ENCODE measurements at regions not wholly inside any gene's neighbourhood (a gene's known extent, or its start where the extent isn't known, plus 50 kb on each side); places are given as distances from the start of the nearest gene placed in this dataset.

DNA sequence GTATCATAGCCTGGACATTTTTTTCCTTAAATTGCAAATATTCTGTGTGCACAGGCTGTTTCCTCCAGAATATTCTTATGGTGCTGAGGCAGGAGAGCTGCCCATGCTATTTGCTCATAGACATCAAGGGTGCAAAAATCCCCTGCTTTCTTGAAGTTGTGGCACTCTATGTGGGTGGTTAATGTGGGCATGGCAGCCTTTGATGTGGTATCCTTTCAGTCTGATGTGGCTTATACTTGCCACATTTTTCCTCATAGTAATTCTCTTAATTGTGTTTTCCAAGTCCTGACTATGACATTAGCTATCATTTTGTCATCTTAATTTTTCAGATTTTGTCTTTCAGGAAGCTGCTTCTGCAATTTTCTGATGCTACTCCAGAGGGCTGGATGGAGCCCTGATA, 353.3 kb downstream of the YTHDC2 start:
- Histone ChIP-seq H2BK5ac (ENCODE audit: low read depth, low read length, poor library complexity) (no peak overlapping the region), H2AFZ (ENCODE audit: insufficient read depth, low read length, poor library complexity) (no peak overlapping the region), H3K9ac (ENCODE audit: low read length) (no peak overlapping the region), H2BK120ac (ENCODE audit: insufficient read depth, low read length, poor library complexity) (no peak overlapping the region), H2AK5ac (ENCODE audit: low read length) (no peak overlapping the region), H3K79me2 (ENCODE audit: control insufficient read depth, insufficient read depth, low read length, poor library complexity) (no peaks in the 10 kb centered on the region), H3K14ac (ENCODE audit: low read length) (no peak overlapping the region), H4K8ac (ENCODE audit: low read depth, low read length) (no peak overlapping the region), H3K4me3 (ENCODE audit: low read depth, low read length) (no peak overlapping the region), H4K91ac (ENCODE audit: low read depth, low read length) (no peak overlapping the region), H2BK12ac (ENCODE audit: low read length) (no peak overlapping the region), H3K9me3 (ENCODE audit: insufficient read depth, low read depth, low read length) (no peaks in the 10 kb centered on the region), H4K12ac (ENCODE audit: low read depth, low read length) (no peak overlapping the region), H3K27me3 (ENCODE audit: insufficient read depth, low read length) (no peaks in the 10 kb centered on the region), H3K18ac (ENCODE audit: low read length) (no peak overlapping the region), H3K27ac (ENCODE audit: low read depth, low read length) (no peak overlapping the region), H3K4ac (ENCODE audit: low read depth, low read length) (no peak overlapping the region), H3K4me2 (ENCODE audit: low read length) (no peak overlapping the region), H3K36me3 (ENCODE audit: control insufficient read depth in 1 of 2, insufficient read depth in 2 of 2, low read length in 2 of 2) (no peaks in the 10 kb centered on the region), H3K4me1 (ENCODE audit: control insufficient read depth in 1 of 2, insufficient read depth in 2 of 2, low read length in 2 of 2) (peaks cover 0 to 2% of the 10 kb centered on the region in 2 experiments), H3K23ac (ENCODE audit: low read length) (no peak overlapping the region), H3K79me1 (ENCODE audit: low read length) (no peaks in the 10 kb centered on the region)
- no peak for DNase-seq

DNA sequence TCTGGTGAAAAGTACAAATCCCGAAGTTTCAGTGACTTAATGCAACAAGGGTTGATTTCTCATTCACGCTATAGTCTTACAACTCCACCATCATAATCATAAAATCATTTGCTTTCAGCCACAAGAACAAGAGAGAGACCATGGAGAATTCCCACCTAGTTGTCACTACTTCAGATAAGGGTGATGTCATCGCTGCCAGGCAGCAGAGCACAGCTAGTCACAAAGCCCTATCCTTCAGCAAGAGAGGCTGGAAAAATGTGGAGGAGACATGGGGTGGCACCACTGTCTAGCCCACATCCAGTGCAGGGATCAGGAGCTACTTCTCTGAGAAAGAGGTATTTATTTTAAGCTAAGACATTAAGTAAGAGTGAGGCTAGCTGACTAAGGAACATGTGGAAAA, 356.1 kb downstream of the YTHDC2 start:
- no CpG with 5 or more reads among the region's 3 CpGs for WGBS (ENCODE audit: extremely low coverage, insufficient coverage, insufficient read length)
- Histone ChIP-seq H2AK5ac (ENCODE audit: low read length) (no peak overlapping the region), H3K23ac (ENCODE audit: low read length) (no peak overlapping the region), H2BK120ac (ENCODE audit: insufficient read depth, low read length, poor library complexity) (no peak overlapping the region), H3K4ac (ENCODE audit: low read depth, low read length) (no peak overlapping the region), H2AFZ (ENCODE audit: insufficient read depth, low read length, poor library complexity) (no peak overlapping the region), H3K79me2 (ENCODE audit: control insufficient read depth, insufficient read depth, low read length, poor library complexity) (no peaks in the 10 kb centered on the region), H4K8ac (ENCODE audit: low read depth, low read length) (no peak overlapping the region), H3K4me3 (ENCODE audit: low read depth, low read length) (no peak overlapping the region), H3K14ac (ENCODE audit: low read length) (no peak overlapping the region), H3K18ac (ENCODE audit: low read length) (no peak overlapping the region), H3K9ac (ENCODE audit: low read length) (no peak overlapping the region), H2BK5ac (ENCODE audit: low read depth, low read length, poor library complexity) (no peak overlapping the region), H3K27me3 (ENCODE audit: insufficient read depth, low read length) (no peaks in the 10 kb centered on the region), H4K12ac (ENCODE audit: low read depth, low read length) (no peak overlapping the region), H3K9me3 (ENCODE audit: insufficient read depth, low read depth, low read length) (no peaks in the 10 kb centered on the region), H3K36me3 (ENCODE audit: control insufficient read depth in 1 of 2, insufficient read depth in 2 of 2, low read length in 2 of 2) (no peaks in the 10 kb centered on the region), H4K91ac (ENCODE audit: low read depth, low read length) (no peak overlapping the region), H3K27ac (ENCODE audit: low read depth, low read length) (no peak overlapping the region), H2BK12ac (ENCODE audit: low read length) (no peak overlapping the region), H3K79me1 (ENCODE audit: low read length) (no peaks in the 10 kb centered on the region), H3K4me2 (ENCODE audit: low read length) (no peak overlapping the region), H3K4me1 (ENCODE audit: control insufficient read depth in 1 of 2, insufficient read depth in 2 of 2, low read length in 2 of 2) (peaks cover 0 to 2% of the 10 kb centered on the region in 2 experiments)
- no peak for DNase-seq

GRCh38 chr5:113871972-113872371, 358.5 kb downstream of the YTHDC2 start:
- Histone ChIP-seq H4K8ac (ENCODE audit: low read depth, low read length) (no peak overlapping the region), H2BK12ac (ENCODE audit: low read length) (no peak overlapping the region), H3K14ac (ENCODE audit: low read length) (no peak overlapping the region), H2BK5ac (ENCODE audit: low read depth, low read length, poor library complexity) (no peak overlapping the region), H2AK5ac (ENCODE audit: low read length) (no peak overlapping the region), H3K4me3 (ENCODE audit: low read depth, low read length) (no peak overlapping the region), H3K79me2 (ENCODE audit: control insufficient read depth, insufficient read depth, low read length, poor library complexity) (no peaks in the 10 kb centered on the region), H4K91ac (ENCODE audit: low read depth, low read length) (no peak overlapping the region), H3K9me3 (ENCODE audit: insufficient read depth, low read depth, low read length) (no peaks in the 10 kb centered on the region), H3K36me3 (ENCODE audit: control insufficient read depth in 1 of 2, insufficient read depth in 2 of 2, low read length in 2 of 2) (no peaks in the 10 kb centered on the region), H3K79me1 (ENCODE audit: low read length) (no peaks in the 10 kb centered on the region), H3K23ac (ENCODE audit: low read length) (no peak overlapping the region), H3K4ac (ENCODE audit: low read depth, low read length) (no peak overlapping the region), H3K4me1 (ENCODE audit: control insufficient read depth in 1 of 2, insufficient read depth in 2 of 2, low read length in 2 of 2) (peaks cover 0 to 2% of the 10 kb centered on the region in 2 experiments), H3K27ac (ENCODE audit: low read depth, low read length) (no peak overlapping the region), H3K27me3 (ENCODE audit: insufficient read depth, low read length) (no peaks in the 10 kb centered on the region), H2AFZ (ENCODE audit: insufficient read depth, low read length, poor library complexity) (no peak overlapping the region), H4K12ac (ENCODE audit: low read depth, low read length) (no peak overlapping the region), H3K18ac (ENCODE audit: low read length) (no peak overlapping the region), H3K4me2 (ENCODE audit: low read length) (no peak overlapping the region), H3K9ac (ENCODE audit: low read length) (no peak overlapping the region), H2BK120ac (ENCODE audit: insufficient read depth, low read length, poor library complexity) (no peak overlapping the region)
- no peak for DNase-seq
- WGBS (ENCODE audit: extremely low coverage, insufficient coverage, insufficient read length) = no CpG with 5 or more reads among the region's 4 CpGs

- H3K9me3 ChIP-seq (ENCODE audit: insufficient read depth, low read depth, low read length) = peaks cover 4% of the 10 kb centered on the region
- no peak overlapping the region for H3K23ac ChIP-seq (ENCODE audit: low read length)
- H2AFZ ChIP-seq (ENCODE audit: insufficient read depth, low read length, poor library complexity) = no peak overlapping the region
- H3K4ac ChIP-seq (ENCODE audit: low read depth, low read length) = no peak overlapping the region
- H3K9ac ChIP-seq (ENCODE audit: low read length) = no peak overlapping the region
- no CpG with 5 or more reads among the region's 2 CpGs for WGBS (ENCODE audit: extremely low coverage, insufficient coverage, insufficient read length)
- no peaks in the 10 kb centered on the region for H3K79me2 ChIP-seq (ENCODE audit: control insufficient read depth, insufficient read depth, low read length, poor library complexity)
- H2AK5ac ChIP-seq (ENCODE audit: low read length) = no peak overlapping the region
- no peaks in the 10 kb centered on the region for H3K27me3 ChIP-seq (ENCODE audit: insufficient read depth, low read length)
- no peaks in the 10 kb centered on the region for H3K36me3 ChIP-seq (ENCODE audit: control insufficient read depth in 1 of 2, insufficient read depth in 2 of 2, low read length in 2 of 2)
- no peak overlapping the region for H2BK120ac ChIP-seq (ENCODE audit: insufficient read depth, low read length, poor library complexity)
- no peak overlapping the region for H2BK5ac ChIP-seq (ENCODE audit: low read depth, low read length, poor library complexity)
- H3K4me2 ChIP-seq (ENCODE audit: low read length) = no peak overlapping the region
- H4K12ac ChIP-seq (ENCODE audit: low read depth, low read length) = no peak overlapping the region
- H2BK12ac ChIP-seq (ENCODE audit: low read length) = no peak overlapping the region
- no peaks in the 10 kb centered on the region for H3K4me1 ChIP-seq (ENCODE audit: control insufficient read depth in 1 of 2, insufficient read depth in 2 of 2, low read length in 2 of 2)
- H3K79me1 ChIP-seq (ENCODE audit: low read length) = no peaks in the 10 kb centered on the region
- no peak overlapping the region for H3K14ac ChIP-seq (ENCODE audit: low read length)
- no peak overlapping the region for H3K4me3 ChIP-seq (ENCODE audit: low read depth, low read length)
- no peak overlapping the region for H3K18ac ChIP-seq (ENCODE audit: low read length)
- no peak overlapping the region for H4K91ac ChIP-seq (ENCODE audit: low read depth, low read length)
- DNase-seq = no peak
- H3K27ac ChIP-seq (ENCODE audit: low read depth, low read length) = no peak overlapping the region
- H4K8ac ChIP-seq (ENCODE audit: low read depth, low read length) = no peak overlapping the region
Measured at GRCh38 chr5:113875096-113875495, 361.6 kb downstream of the YTHDC2 start.

All from trophoblast cell (in vitro differentiated cells and primary cell).